Central memory CD8-positive, alpha-beta T cell (primary cell): ENCODE measurements at regions not wholly inside any gene's neighbourhood (a gene's known extent, or its start where the extent isn't known, plus 50 kb on each side); places are given as distances from the start of the nearest gene placed in this dataset.
"Not testable (repeated sequence)": the region's sequence is repeated elsewhere in the genome, so short reads cannot be mapped to it uniquely, and the experiment has no call there.

ENCODE experiments used
- ATAC-seq: fragments of 150-1000 bp; cut with Tn5 transposase; replicated peaks from 2 replicates; pipeline ENCODE4 v1.10.0; 2022; ENCODE audit warnings: mild to moderate bottlenecking, moderate FRiP score, moderate number of reproducible peaks; ENCODE audit not compliant: poor library complexity, severe bottlenecking; ENCODE audit errors: extremely low read depth
- DNase-seq, 2 donors: peaks; one replicate each; pipeline ENCODE4 v3.0.0; 2021; ENCODE audit warnings: low spot score in 2 of 2
- H3K27ac Mint-ChIP-seq: one replicate; pipeline ENCODE4 v1.8.0; 2022; ENCODE audit warnings: low read depth, mild to moderate bottlenecking, moderate library complexity, mixed read lengths
- H3K27me3 Mint-ChIP-seq: one replicate; pipeline ENCODE4 v1.8.0; 2022; ENCODE audit warnings: mixed read lengths
- H3K36me3 Mint-ChIP-seq: one replicate; pipeline ENCODE4 v1.8.0; 2022; ENCODE audit warnings: mild to moderate bottlenecking, moderate library complexity, mixed read lengths; ENCODE audit not compliant: insufficient read depth
- H3K4me1 Mint-ChIP-seq: one replicate; pipeline ENCODE4 v1.8.0; 2022; ENCODE audit warnings: mixed read lengths
- H3K4me3 Mint-ChIP-seq: one replicate; pipeline ENCODE4 v1.8.0; 2022; ENCODE audit warnings: mild to moderate bottlenecking, moderate library complexity, mixed read lengths
- H3K9me3 Mint-ChIP-seq: one replicate; pipeline ENCODE4 v1.8.0; 2022; ENCODE audit warnings: mixed read lengths

GRCh38 chr5:87784879-87785495, 372.3 kb upstream of the CCNH start:
- Mint-ChIP-seq H3K4me1 (no peaks in the 10 kb centered on the region), H3K27me3 (peaks cover 34% of the 10 kb centered on the region), H3K9me3 (no peaks in the 10 kb centered on the region), H3K4me3 (no peak overlapping the region), H3K36me3 (no peaks in the 10 kb centered on the region), H3K27ac (no peak overlapping the region)
- ATAC-seq: no peak
- DNase-seq: no peak

GRCh38 chr5:87784311-87784710, 371.6 kb upstream of the CCNH start:
- no peak for DNase-seq
- Mint-ChIP-seq H3K4me3 (no peak overlapping the region), H3K36me3 (no peaks in the 10 kb centered on the region), H3K27me3 (peaks cover 34% of the 10 kb centered on the region), H3K27ac (no peak overlapping the region), H3K4me1 (no peaks in the 10 kb centered on the region), H3K9me3 (no peaks in the 10 kb centered on the region)
- no peak for ATAC-seq

- no peak overlapping the region for H3K4me3 Mint-ChIP-seq
Measured at GRCh38 chr5:87782916-87783315, 370.2 kb upstream of the CCNH start.

GRCh38 chr5:87781976-87782375, 369.2 kb upstream of the CCNH start:
- Mint-ChIP-seq H3K4me1 (no peaks in the 10 kb centered on the region), H3K27me3 (peaks cover 30% of the 10 kb centered on the region), H3K36me3 (no peaks in the 10 kb centered on the region), H3K27ac (no peak overlapping the region), H3K9me3 (no peaks in the 10 kb centered on the region), H3K4me3 (no peak overlapping the region)
- ATAC-seq: no peak
- DNase-seq: no peak

More at GRCh38 chr5:87782916-87783315, 370.2 kb upstream of the CCNH start:
- H3K9me3 Mint-ChIP-seq: no peaks in the 10 kb centered on the region
- no peak for ATAC-seq
- no peak for DNase-seq
- no peaks in the 10 kb centered on the region for H3K4me1 Mint-ChIP-seq
- H3K27ac Mint-ChIP-seq: no peak overlapping the region
- H3K36me3 Mint-ChIP-seq: no peaks in the 10 kb centered on the region
- H3K27me3 Mint-ChIP-seq: peaks cover 23% of the 10 kb centered on the region

- peak overlapping the region; percentile 41 for H3K27ac Mint-ChIP-seq
- no peaks in the 10 kb centered on the region for H3K4me1 Mint-ChIP-seq
- H3K4me3 Mint-ChIP-seq: no peak overlapping the region
- peaks cover 34% of the 10 kb centered on the region for H3K27me3 Mint-ChIP-seq
- peak; percentile 61 to 64 for DNase-seq
- H3K36me3 Mint-ChIP-seq: no peaks in the 10 kb centered on the region
- ATAC-seq: peak; percentile 95
- no peaks in the 10 kb centered on the region for H3K9me3 Mint-ChIP-seq
Measured at GRCh38 chr5:87780831-87781760, 368.4 kb upstream of the CCNH start.

GRCh38 chr5:87778876-87779275, 366.1 kb upstream of the CCNH start:
- DNase-seq: no peak
- Mint-ChIP-seq H3K4me1 (no peaks in the 10 kb centered on the region), H3K36me3 (no peaks in the 10 kb centered on the region), H3K9me3 (no peaks in the 10 kb centered on the region), H3K27ac (no peak overlapping the region), H3K4me3 (no peak overlapping the region), H3K27me3 (peaks cover 48% of the 10 kb centered on the region)
- no peak for ATAC-seq

GRCh38 chr5:87777877-87778276, 365.1 kb upstream of the CCNH start:
- H3K9me3 Mint-ChIP-seq: no peaks in the 10 kb centered on the region
- H3K27ac Mint-ChIP-seq: no peak overlapping the region
- no peaks in the 10 kb centered on the region for H3K4me1 Mint-ChIP-seq
- ATAC-seq (no peak), DNase-seq (no peak)
- H3K4me3 Mint-ChIP-seq: no peak overlapping the region
- H3K27me3 Mint-ChIP-seq: peaks cover 53% of the 10 kb centered on the region
- no peaks in the 10 kb centered on the region for H3K36me3 Mint-ChIP-seq

GRCh38 chr5:87776785-87777184, 364.1 kb upstream of the CCNH start:
- Mint-ChIP-seq H3K27ac (no peak overlapping the region), H3K4me3 (no peak overlapping the region), H3K9me3 (no peaks in the 10 kb centered on the region), H3K4me1 (no peaks in the 10 kb centered on the region), H3K36me3 (no peaks in the 10 kb centered on the region), H3K27me3 (peaks cover 43% of the 10 kb centered on the region)
- no peak for ATAC-seq
- DNase-seq: no peak

GRCh38 chr5:87776302-87776701, 363.6 kb upstream of the CCNH start:
- not testable (repeated sequence) for DNase-seq, H3K9me3 Mint-ChIP-seq, H3K4me3 Mint-ChIP-seq, H3K4me1 Mint-ChIP-seq, H3K36me3 Mint-ChIP-seq, H3K27ac Mint-ChIP-seq, ATAC-seq
- peaks cover 38% of the 10 kb centered on the region for H3K27me3 Mint-ChIP-seq

- H3K27me3 Mint-ChIP-seq: peaks cover 30% of the 10 kb centered on the region
- no peaks in the 10 kb centered on the region for H3K9me3 Mint-ChIP-seq
- H3K27ac Mint-ChIP-seq: no peak overlapping the region
- ATAC-seq: no peak
- no peak overlapping the region for H3K4me3 Mint-ChIP-seq
- no peaks in the 10 kb centered on the region for H3K4me1 Mint-ChIP-seq
- no peaks in the 10 kb centered on the region for H3K36me3 Mint-ChIP-seq
- no peak for DNase-seq
Measured at GRCh38 chr5:87775228-87775627, 362.5 kb upstream of the CCNH start.

GRCh38 chr5:87774804-87775203, 362.1 kb upstream of the CCNH start:
- no peaks in the 10 kb centered on the region for H3K9me3 Mint-ChIP-seq
- DNase-seq (no peak), ATAC-seq (no peak)
- H3K4me1 Mint-ChIP-seq: no peaks in the 10 kb centered on the region
- no peaks in the 10 kb centered on the region for H3K36me3 Mint-ChIP-seq
- no peak overlapping the region for H3K27ac Mint-ChIP-seq
- H3K27me3 Mint-ChIP-seq: peaks cover 30% of the 10 kb centered on the region
- no peak overlapping the region for H3K4me3 Mint-ChIP-seq

GRCh38 chr5:87770601-87771121, 357.9 kb upstream of the CCNH start:
- H3K36me3 Mint-ChIP-seq: no peaks in the 10 kb centered on the region
- no peaks in the 10 kb centered on the region for H3K4me1 Mint-ChIP-seq
- no peak overlapping the region for H3K27ac Mint-ChIP-seq
- peaks cover 35% of the 10 kb centered on the region for H3K27me3 Mint-ChIP-seq
- H3K9me3 Mint-ChIP-seq: no peaks in the 10 kb centered on the region
- no peak for DNase-seq
- no peak overlapping the region for H3K4me3 Mint-ChIP-seq
- ATAC-seq: no peak
